PC-3 (cell line): ENCODE measurements at regions not wholly inside any gene's neighbourhood (a gene's known extent, or its start where the extent isn't known, plus 50 kb on each side); places are given as distances from the start of the nearest gene placed in this dataset.

Experiments used
- EZH2 ChIP-seq: fragments of 300-600 bp; sonication (generic); IDR thresholded peaks from one replicate; pipeline ENCODE4 v1.6.1; 2017; ENCODE audit warnings: antibody characterized with exemption, mild to moderate bottlenecking, low read length; ENCODE audit not compliant: unreplicated experiment
- TF ChIP-seq, protein P1 (sequence below): fragments of 300-600 bp; sonication (generic); conservative IDR thresholded peaks from 2 replicates; pipeline ENCODE4 v1.5.1; 2017; ENCODE audit warnings: antibody characterized with exemption, low read depth, mild to moderate bottlenecking, low read length

- TF ChIP-seq, protein P1, sequence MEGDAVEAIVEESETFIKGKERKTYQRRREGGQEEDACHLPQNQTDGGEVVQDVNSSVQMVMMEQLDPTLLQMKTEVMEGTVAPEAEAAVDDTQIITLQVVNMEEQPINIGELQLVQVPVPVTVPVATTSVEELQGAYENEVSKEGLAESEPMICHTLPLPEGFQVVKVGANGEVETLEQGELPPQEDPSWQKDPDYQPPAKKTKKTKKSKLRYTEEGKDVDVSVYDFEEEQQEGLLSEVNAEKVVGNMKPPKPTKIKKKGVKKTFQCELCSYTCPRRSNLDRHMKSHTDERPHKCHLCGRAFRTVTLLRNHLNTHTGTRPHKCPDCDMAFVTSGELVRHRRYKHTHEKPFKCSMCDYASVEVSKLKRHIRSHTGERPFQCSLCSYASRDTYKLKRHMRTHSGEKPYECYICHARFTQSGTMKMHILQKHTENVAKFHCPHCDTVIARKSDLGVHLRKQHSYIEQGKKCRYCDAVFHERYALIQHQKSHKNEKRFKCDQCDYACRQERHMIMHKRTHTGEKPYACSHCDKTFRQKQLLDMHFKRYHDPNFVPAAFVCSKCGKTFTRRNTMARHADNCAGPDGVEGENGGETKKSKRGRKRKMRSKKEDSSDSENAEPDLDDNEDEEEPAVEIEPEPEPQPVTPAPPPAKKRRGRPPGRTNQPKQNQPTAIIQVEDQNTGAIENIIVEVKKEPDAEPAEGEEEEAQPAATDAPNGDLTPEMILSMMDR: no peak
- TF ChIP-seq EZH2: no peak
Measured at GRCh38 chr13:27327633-27328032, 57.0 kb downstream of the RASL11A start.
